IMR-90 (cell line): ENCODE measurements at regions not wholly inside any gene's neighbourhood (a gene's known extent, or its start where the extent isn't known, plus 50 kb on each side); places are given as distances from the start of the nearest gene placed in this dataset.

Source experiments
- ATAC-seq: fragments of 200-7000 bp; cut with Tn5 transposase; 2 replicates; pipeline ENCODE4 v1.9.1; 2020; ENCODE audit warnings: low read depth, mild to moderate bottlenecking, moderate library complexity
- BruUV-seq: library from RNA; stranded (reverse); fragments of 400-500 nt; replicated peaks from 2 replicates; lab custom pipeline; 2021; lab: Mats Ljungman, UMichigan
- CTCF ChIA-PET: fragments of 300-600 bp; formaldehyde crosslinking; extraction: SDS; loops from one replicate; lab custom pipeline; 2021; ENCODE audit warnings: antibody characterized with exemption; lab: Yijun Ruan, JAX
- POLR2A ChIA-PET: fragments of 300-600 bp; sonication (Branson Sonifier 250); formaldehyde crosslinking; loops from one replicate; lab custom pipeline; 2022; ENCODE audit warnings: antibody characterized with exemption; ENCODE audit not compliant: unreplicated experiment; lab: Charles Lee
- DNase-seq: peaks from one replicate; pipeline ENCODE4 v3.0.0; 2013
- H2AFZ ChIP-seq: replicated peaks from 2 replicates; pipeline ENCODE3; 2013; ENCODE audit warnings: low read length, mild to moderate bottlenecking; ENCODE audit not compliant: poor library complexity
- H2AK5ac ChIP-seq: 2 replicates; pipeline ENCODE4 v1.6.1; 2013; ENCODE audit warnings: low read depth, low read length, inconsistent platforms
- H2AK9ac ChIP-seq: replicated peaks from 2 replicates; pipeline ENCODE3; 2013; ENCODE audit warnings: mild to moderate bottlenecking, low read depth, low read length, moderate library complexity; ENCODE audit not compliant: poor library complexity
- H2BK120ac ChIP-seq: 2 replicates; pipeline ENCODE4 v1.6.1; 2013; ENCODE audit warnings: low read depth, low read length, inconsistent platforms
- H2BK15ac ChIP-seq: 3 replicates; pipeline ENCODE4 v1.6.1; 2013; ENCODE audit warnings: low read depth, low read length, inconsistent platforms
- H2BK20ac ChIP-seq: 2 replicates; pipeline ENCODE4 v1.6.1; 2013; ENCODE audit warnings: low read depth, mild to moderate bottlenecking, inconsistent platforms, low read length, moderate library complexity
- H2BK5ac ChIP-seq: 2 replicates; pipeline ENCODE4 v1.6.1; 2013; ENCODE audit warnings: mild to moderate bottlenecking, low read depth, low read length, inconsistent platforms; ENCODE audit not compliant: poor library complexity, severe bottlenecking
- H3K14ac ChIP-seq: replicated peaks from 2 replicates; pipeline ENCODE4 v1.6.1; 2013; ENCODE audit warnings: low read depth, low read length, inconsistent platforms
- H3K18ac ChIP-seq: 2 replicates; pipeline ENCODE4 v1.6.1; 2013; ENCODE audit warnings: low read depth, low read length, control low read depth
- H3K23ac ChIP-seq: 2 replicates; pipeline ENCODE4 v1.6.1; 2013; ENCODE audit warnings: low read depth, low read length, inconsistent platforms
- H3K27ac ChIP-seq: 2 replicates; pipeline ENCODE4 v1.5.1; 2013; ENCODE audit warnings: mild to moderate bottlenecking, control low read depth, low read length; ENCODE audit not compliant: insufficient read depth
- H3K27me3 ChIP-seq: 2 replicates; pipeline ENCODE4 v1.6.1; 2013; ENCODE audit warnings: low read length; ENCODE audit not compliant: control insufficient read depth, insufficient read depth
- H3K36me3 ChIP-seq: 2 replicates; pipeline ENCODE4 v1.6.1; 2013; ENCODE audit warnings: low read length, mixed read lengths; ENCODE audit not compliant: control insufficient read depth, insufficient read depth
- H3K4ac ChIP-seq: 2 replicates; pipeline ENCODE4 v1.6.1; 2013; ENCODE audit warnings: low read depth, low read length, inconsistent platforms
- H3K4me1 ChIP-seq: 2 replicates; pipeline ENCODE4 v1.6.1; 2013; ENCODE audit warnings: low read length, mixed read lengths; ENCODE audit not compliant: control insufficient read depth, insufficient read depth
- H3K4me2 ChIP-seq: 2 replicates; pipeline ENCODE4 v1.6.1; 2013; ENCODE audit warnings: low read depth, mild to moderate bottlenecking, control low read depth, low read length, moderate library complexity
- H3K4me3 ChIP-seq: 2 replicates; pipeline ENCODE4 v1.5.1; 2013; ENCODE audit warnings: low read depth, mild to moderate bottlenecking, control low read depth, low read length, moderate library complexity; ENCODE audit not compliant: insufficient read depth
- H3K56ac ChIP-seq: 2 replicates; pipeline ENCODE4 v1.6.1; 2013; ENCODE audit warnings: low read length, inconsistent platforms; ENCODE audit not compliant: insufficient read depth; ENCODE audit errors: extremely low read depth
- H3K79me1 ChIP-seq, 2 experiments: 2 replicates each; pipeline ENCODE4 v1.6.1; 2013; ENCODE audit warnings: low read length in 2 of 2, inconsistent platforms in 1 of 2, low read depth in 1 of 2
- H3K9ac ChIP-seq: 2 replicates; pipeline ENCODE4 v1.6.1; 2013; ENCODE audit warnings: low read depth, low read length, control low read depth
- H3K9me1 ChIP-seq: 2 replicates; pipeline ENCODE4 v1.6.1; 2013; ENCODE audit warnings: low read length, inconsistent platforms; ENCODE audit not compliant: insufficient read depth
- H3K9me3 ChIP-seq: 2 replicates; pipeline ENCODE4 v1.6.1; 2013; ENCODE audit warnings: low read length; ENCODE audit not compliant: control insufficient read depth, insufficient read depth
- H4K20me1 ChIP-seq: 2 replicates; pipeline ENCODE4 v1.6.1; 2013; ENCODE audit warnings: low read length, inconsistent platforms; ENCODE audit not compliant: insufficient read depth
- H4K5ac ChIP-seq: 2 replicates; pipeline ENCODE4 v1.6.1; 2013; ENCODE audit warnings: mild to moderate bottlenecking, low read depth, low read length, control low read depth
- H4K8ac ChIP-seq, 2 experiments: 2 replicates each; pipeline ENCODE4 v1.6.1; 2013; ENCODE audit warnings: low read depth in 2 of 2, low read length in 2 of 2, control low read depth in 1 of 2, inconsistent platforms in 1 of 2
- H4K91ac ChIP-seq: 2 replicates; pipeline ENCODE4 v1.6.1; 2013; ENCODE audit warnings: low read depth, low read length, inconsistent platforms; ENCODE audit not compliant: insufficient read depth
- BHLHE40 ChIP-seq: fragments of 150-350 bp; IDR thresholded peaks from 2 replicates; pipeline ENCODE4 v1.6.1; 2016; ENCODE audit warnings: mild to moderate bottlenecking, low read depth, low read length
- CEBPB ChIP-seq: IDR thresholded peaks from 2 replicates; pipeline ENCODE4 v1.6.1; 2012; ENCODE audit warnings: low read depth, low read length, improper control_type of control experiment
- CHD1 ChIP-seq: IDR thresholded peaks from 2 replicates; pipeline ENCODE4 v1.6.1; 2012; ENCODE audit warnings: low read depth, low read length, improper control_type of control experiment
- CTCF ChIP-seq: conservative IDR thresholded peaks from 2 replicates; pipeline ENCODE4 v1.5.1; 2012; ENCODE audit warnings: mild to moderate bottlenecking, low read depth, low read length, improper control_type of control experiment
- MXI1 ChIP-seq: IDR thresholded peaks from 2 replicates; pipeline ENCODE4 v1.6.1; 2012; ENCODE audit warnings: low read depth, mild to moderate bottlenecking, low read length, moderate library complexity, borderline replicate concordance
- NFE2L2 ChIP-seq: fragments of 150-350 bp; IDR thresholded peaks from 2 replicates; pipeline ENCODE4 v1.6.1; 2016; ENCODE audit warnings: low read depth, mild to moderate bottlenecking, low read length
- POLR2A ChIP-seq: IDR thresholded peaks from 2 replicates; pipeline ENCODE4 v1.6.1; 2012; ENCODE audit warnings: mild to moderate bottlenecking, low read depth, low read length
- RAD21 ChIP-seq: IDR thresholded peaks from 2 replicates; pipeline ENCODE4 v1.6.1; 2012; ENCODE audit warnings: low read length, improper control_type of control experiment
- RCOR1 ChIP-seq: IDR thresholded peaks from 2 replicates; pipeline ENCODE4 v1.6.1; 2012; ENCODE audit warnings: mild to moderate bottlenecking, low read length, improper control_type of control experiment; ENCODE audit not compliant: insufficient replicate concordance
- RFX5 ChIP-seq: IDR thresholded peaks from 2 replicates; pipeline ENCODE4 v1.8.0; 2012; ENCODE audit warnings: low read depth, mild to moderate bottlenecking, low read length, moderate library complexity
- USF2 ChIP-seq: fragments of 150-350 bp; IDR thresholded peaks from 2 replicates; pipeline ENCODE4 v1.6.1; 2017; ENCODE audit warnings: mild to moderate bottlenecking, antibody characterized with exemption, low read length, low read depth
- WGBS, 2 experiments: methylation state at CpG; one replicate each; pipeline versions ENCODE4 v1.1.5 to v1.1.7; 2013; ENCODE audit warnings: missing lambda C conversion rate in 2 of 2; ENCODE audit not compliant: insufficient read length in 1 of 2; ENCODE audit errors: extremely low coverage in 2 of 2; 5-methylcytosine and 5-hydroxymethylcytosine counted together
- dilution Hi-C: fragments of 300-500 bp; cut with HindIII; formaldehyde crosslinking; loops from one replicate; pipeline ENCODE4 v1.14.3; 2018; ENCODE audit warnings: low sequenced_read_pairs; ENCODE audit not compliant: unreplicated experiment
- in situ Hi-C: fragments of 300-500 bp; cut with MboI; formaldehyde crosslinking; loops from 3 replicates; pipeline ENCODE4 v1.14.3; 2019; ENCODE audit warnings: low sequenced_read_pairs, inconsistent platforms, mixed read lengths
- intact Hi-C: fragments of 100-400 bp; cut with micrococcal nuclease; formaldehyde crosslinking; loops from 2 replicates; pipeline ENCODE4 v1.10.0; 2022
- TF ChIP-seq, protein P1 (sequence below): fragments of 150-350 bp; IDR thresholded peaks from 2 replicates; pipeline ENCODE4 v1.6.1; 2016; ENCODE audit warnings: low read depth, mild to moderate bottlenecking, low read length, moderate library complexity, borderline replicate concordance

- dilution Hi-C loops: no loop called here
- no CpG with 5 or more reads among the region's 1 CpG for WGBS, 2 experiments
These were observed 257.4 kb downstream of the TDRD3 start for GRCh38 chr13:60654415-60654814.

More at GRCh38 chr13:60654415-60654814, 257.4 kb downstream of the TDRD3 start:
- no peak for TF ChIP-seq RCOR1
- no peak for TF ChIP-seq POLR2A
- TF ChIP-seq NFE2L2: no peak
- peak; percentile 22; the same call in 1 of the 2 replicates for TF ChIP-seq CTCF
- TF ChIP-seq USF2: no peak
- no peak for TF ChIP-seq RFX5
- TF ChIP-seq, protein P1, sequence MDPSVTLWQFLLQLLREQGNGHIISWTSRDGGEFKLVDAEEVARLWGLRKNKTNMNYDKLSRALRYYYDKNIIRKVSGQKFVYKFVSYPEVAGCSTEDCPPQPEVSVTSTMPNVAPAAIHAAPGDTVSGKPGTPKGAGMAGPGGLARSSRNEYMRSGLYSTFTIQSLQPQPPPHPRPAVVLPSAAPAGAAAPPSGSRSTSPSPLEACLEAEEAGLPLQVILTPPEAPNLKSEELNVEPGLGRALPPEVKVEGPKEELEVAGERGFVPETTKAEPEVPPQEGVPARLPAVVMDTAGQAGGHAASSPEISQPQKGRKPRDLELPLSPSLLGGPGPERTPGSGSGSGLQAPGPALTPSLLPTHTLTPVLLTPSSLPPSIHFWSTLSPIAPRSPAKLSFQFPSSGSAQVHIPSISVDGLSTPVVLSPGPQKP: no peak
- peak; percentile 26; the same call in 1 of the 2 replicates for TF ChIP-seq RAD21
- no peak for TF ChIP-seq CHD1
- TF ChIP-seq CEBPB: no peak
- TF ChIP-seq MXI1: no peak
- no peak for TF ChIP-seq BHLHE40
- in situ Hi-C loops: no loop called here
- no peaks in the 10 kb centered on the region for H4K20me1 ChIP-seq
- H4K8ac ChIP-seq: no peak overlapping the region
- H4K5ac ChIP-seq: no peak overlapping the region
- H2BK15ac ChIP-seq: no peak overlapping the region
- ChIA-PET CTCF (no interaction called here), POLR2A (no interaction called here)
- no peak overlapping the region for H3K14ac ChIP-seq
- H3K9me1 ChIP-seq: no peaks in the 10 kb centered on the region
- no peak overlapping the region for H2AK9ac ChIP-seq
- H4K91ac ChIP-seq: no peak overlapping the region
- H3K4me3 ChIP-seq: no peak overlapping the region
- BruUV-seq: no TSS peak
- ATAC-seq (no peak), DNase-seq (no peak)
- H2AFZ ChIP-seq: no peak overlapping the region
- no peak overlapping the region for H3K4ac ChIP-seq
- no peaks in the 10 kb centered on the region for H3K36me3 ChIP-seq
- no peak overlapping the region for H2BK120ac ChIP-seq
- no peak overlapping the region for H3K4me2 ChIP-seq
- H2BK20ac ChIP-seq: no peak overlapping the region
- no peak overlapping the region for H3K23ac ChIP-seq
- no peak overlapping the region for H3K27ac ChIP-seq
- H2BK5ac ChIP-seq: no peak overlapping the region
- no peaks in the 10 kb centered on the region for H3K79me1 ChIP-seq
- H3K27me3 ChIP-seq: no peaks in the 10 kb centered on the region
- intact Hi-C loops: no loop called here
- H3K56ac ChIP-seq: no peak overlapping the region
- no peak overlapping the region for H3K18ac ChIP-seq
- no peak overlapping the region for H3K9ac ChIP-seq
- no peaks in the 10 kb centered on the region for H3K4me1 ChIP-seq
- H3K9me3 ChIP-seq: no peaks in the 10 kb centered on the region
- H2AK5ac ChIP-seq: no peak overlapping the region
